ENCODE measurements at regions not wholly inside any gene's neighbourhood (a gene's known extent, or its start where the extent isn't known, plus 50 kb on each side); places are given as distances from the start of the nearest gene placed in this dataset.

GRCh38 chr16:77037696-77038347 lies 153.2 kb upstream of the MON1B start:
- Histone ChIP-seq H3K27me3 (no peaks in the 10 kb centered on the region), H3K36me3 (no peaks in the 10 kb centered on the region), H3K9me3 (no peaks in the 10 kb centered on the region), H3K4me1 (ENCODE audit: insufficient read depth) (no peaks in the 10 kb centered on the region), H3K4me3 (no peak overlapping the region), H3K27ac (no peak overlapping the region)
- intact Hi-C loops (cut with DNase I) = no loop called here
- 61 to 81% (median 64%) methylated on average over 2 of the region's 2 CpGs for WGBS, 3 donors
- DNase-seq = no peak
- TF ChIP-seq POLR2A (IDR thresholded peaks at IDR 0.05) (no peak), EP300 (IDR thresholded peaks at IDR 0.05) (no peak)
- TF ChIP-seq, protein P1, sequence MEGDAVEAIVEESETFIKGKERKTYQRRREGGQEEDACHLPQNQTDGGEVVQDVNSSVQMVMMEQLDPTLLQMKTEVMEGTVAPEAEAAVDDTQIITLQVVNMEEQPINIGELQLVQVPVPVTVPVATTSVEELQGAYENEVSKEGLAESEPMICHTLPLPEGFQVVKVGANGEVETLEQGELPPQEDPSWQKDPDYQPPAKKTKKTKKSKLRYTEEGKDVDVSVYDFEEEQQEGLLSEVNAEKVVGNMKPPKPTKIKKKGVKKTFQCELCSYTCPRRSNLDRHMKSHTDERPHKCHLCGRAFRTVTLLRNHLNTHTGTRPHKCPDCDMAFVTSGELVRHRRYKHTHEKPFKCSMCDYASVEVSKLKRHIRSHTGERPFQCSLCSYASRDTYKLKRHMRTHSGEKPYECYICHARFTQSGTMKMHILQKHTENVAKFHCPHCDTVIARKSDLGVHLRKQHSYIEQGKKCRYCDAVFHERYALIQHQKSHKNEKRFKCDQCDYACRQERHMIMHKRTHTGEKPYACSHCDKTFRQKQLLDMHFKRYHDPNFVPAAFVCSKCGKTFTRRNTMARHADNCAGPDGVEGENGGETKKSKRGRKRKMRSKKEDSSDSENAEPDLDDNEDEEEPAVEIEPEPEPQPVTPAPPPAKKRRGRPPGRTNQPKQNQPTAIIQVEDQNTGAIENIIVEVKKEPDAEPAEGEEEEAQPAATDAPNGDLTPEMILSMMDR (IDR thresholded peaks at IDR 0.05) = no peak

DNA sequence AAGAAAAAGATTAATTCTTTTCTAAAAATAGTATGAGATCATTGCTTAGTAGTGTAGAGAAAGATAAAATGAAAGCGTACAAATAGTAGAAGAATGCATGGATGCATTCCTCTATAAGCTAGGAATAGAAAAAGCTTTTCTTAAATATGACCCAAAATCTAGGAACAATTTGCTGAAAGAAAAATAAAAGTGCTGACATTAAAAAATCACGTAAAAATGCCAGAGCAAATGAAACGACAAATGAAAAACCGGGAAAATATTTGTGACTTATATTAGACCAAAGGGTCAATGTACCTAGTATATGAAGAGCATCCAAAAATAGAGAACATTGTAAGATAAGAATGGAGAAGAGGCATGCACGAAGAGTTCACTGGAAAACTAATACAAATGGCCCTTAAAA lies 149.5 kb upstream of the MON1B start:
- Histone ChIP-seq H3K36me3 (no peaks in the 10 kb centered on the region), H3K27ac (no peak overlapping the region), H3K9me3 (no peaks in the 10 kb centered on the region), H3K4me1 (ENCODE audit: insufficient read depth) (no peaks in the 10 kb centered on the region), H3K4me3 (no peak overlapping the region), H3K27me3 (no peaks in the 10 kb centered on the region)
- DNase-seq = no peak
- no peak for TF ChIP-seq POLR2A (IDR thresholded peaks at IDR 0.05)
- TF ChIP-seq EP300 (IDR thresholded peaks at IDR 0.05) = no peak
- TF ChIP-seq, protein P1 (IDR thresholded peaks at IDR 0.05) = no peak
- intact Hi-C loops (cut with DNase I) = no loop called here
- 47 to 82% (median 56%) methylated on average over 5 of the region's 5 CpGs for WGBS, 3 donors

DNA sequence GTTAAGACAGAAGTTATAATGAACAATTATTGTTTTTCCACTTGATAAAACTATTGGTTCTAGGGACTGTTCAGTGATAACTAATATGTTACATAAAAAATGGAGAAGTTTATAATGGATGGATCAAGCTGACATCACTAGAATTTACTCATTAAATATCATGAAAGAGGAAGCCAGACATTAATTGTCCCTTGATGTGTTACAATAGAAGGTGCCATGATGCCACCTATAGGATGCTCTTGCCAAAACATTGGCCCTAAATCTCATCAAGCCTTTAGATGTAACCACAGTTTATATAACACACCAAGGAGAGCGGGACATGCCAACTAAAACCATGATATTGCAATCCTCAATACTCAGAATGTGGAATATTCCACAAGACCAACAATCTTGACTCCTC lies 147.9 kb upstream of the MON1B start:
- H3K27ac ChIP-seq = no peak overlapping the region
- H3K9me3 ChIP-seq = no peaks in the 10 kb centered on the region
- no peaks in the 10 kb centered on the region for H3K27me3 ChIP-seq
- TF ChIP-seq, protein P1 (IDR thresholded peaks at IDR 0.05) = no peak
- TF ChIP-seq EP300 (IDR thresholded peaks at IDR 0.05) (no peak), POLR2A (IDR thresholded peaks at IDR 0.05) (no peak)
- DNase-seq = no peak
- WGBS, 3 donors = 86 to 94% (median 88%) methylated on average over 1 of the region's 1 CpG
- no peaks in the 10 kb centered on the region for H3K4me1 ChIP-seq (ENCODE audit: insufficient read depth)
- no peak overlapping the region for H3K4me3 ChIP-seq
- no peaks in the 10 kb centered on the region for H3K36me3 ChIP-seq
- intact Hi-C loops (cut with DNase I) = no loop called here

- intact Hi-C loops (cut with DNase I) = no loop called here
- no peak overlapping the region for H3K27ac ChIP-seq
- no peaks in the 10 kb centered on the region for H3K36me3 ChIP-seq
- no peaks in the 10 kb centered on the region for H3K27me3 ChIP-seq
- no peaks in the 10 kb centered on the region for H3K9me3 ChIP-seq
- no peak overlapping the region for H3K4me3 ChIP-seq
- no peak for DNase-seq
- TF ChIP-seq, protein P1 (IDR thresholded peaks at IDR 0.05) = no peak
- TF ChIP-seq EP300 (IDR thresholded peaks at IDR 0.05) (no peak), POLR2A (IDR thresholded peaks at IDR 0.05) (no peak)
- H3K4me1 ChIP-seq (ENCODE audit: insufficient read depth) = no peaks in the 10 kb centered on the region
- 53 to 62% (median 54%) methylated on average over 4 of the region's 4 CpGs for WGBS, 3 donors
Observed at GRCh38 chr16:77046206-77046605, 144.8 kb upstream of the MON1B start.
